GM12892 (cell line): ENCODE measurements at regions not wholly inside any gene's neighbourhood (a gene's known extent, or its start where the extent isn't known, plus 50 kb on each side); places are given as distances from the start of the nearest gene placed in this dataset.

Source experiments
- POLR2A ChIP-seq: IDR thresholded peaks from 2 replicates; pipeline ENCODE4 v1.6.1; 2011; ENCODE audit warnings: low read depth, low read length, control low read depth
- POLR2AphosphoS5 ChIP-seq: IDR thresholded peaks from 2 replicates; pipeline ENCODE4 v1.6.1; 2011; ENCODE audit warnings: low read depth, low read length, control low read depth
- TAF1 ChIP-seq: IDR thresholded peaks from 2 replicates; pipeline ENCODE4 v1.6.1; 2011; ENCODE audit warnings: low read depth, mild to moderate bottlenecking, control low read depth, low read length, borderline replicate concordance

- TF ChIP-seq POLR2AphosphoS5 (no peak), POLR2A (no peak), TAF1 (no peak)
Observed at GRCh38 chrX:65300104-65300809, 234.3 kb downstream of the LAS1L start.
